Activated CD4-positive, alpha-beta T cell treated with anti-CD3 and anti-CD28 coated beads for 36 hours (primary cell): ENCODE measurements at regions not wholly inside any gene's neighbourhood (a gene's known extent, or its start where the extent isn't known, plus 50 kb on each side); places are given as distances from the start of the nearest gene placed in this dataset.

Experiments used
- ATAC-seq: fragments of 200-7000 bp; cut with Tn5 transposase; one replicate; pipeline ENCODE4 v1.10.0; 2021; ENCODE audit warnings: mild to moderate bottlenecking, moderate library complexity
- CTCF ChIA-PET: fragments of 350-600 bp; sonication (Branson Sonifier 250); formaldehyde crosslinking; loops from one replicate; lab custom pipeline; 2021; ENCODE audit warnings: antibody characterized with exemption; lab: Charles Lee
- POLR2A ChIA-PET: fragments of 350-600 bp; sonication (Branson Sonifier 250); formaldehyde crosslinking; loops from one replicate; lab custom pipeline; 2021; ENCODE audit warnings: antibody characterized with exemption, inconsistent platforms; lab: Charles Lee
- DNase-seq: peaks from one replicate; pipeline ENCODE4 v3.0.0-alpha.2; 2020
- H3K27ac Mint-ChIP-seq: one replicate; pipeline ENCODE4 v1.8.0; 2021; ENCODE audit warnings: mixed read lengths
- H3K27me3 Mint-ChIP-seq: one replicate; pipeline ENCODE4 v1.8.0; 2021; ENCODE audit warnings: mixed read lengths
- H3K36me3 Mint-ChIP-seq: one replicate; pipeline ENCODE4 v1.8.0; 2021; ENCODE audit warnings: low read depth, mixed read lengths
- H3K4me1 Mint-ChIP-seq: one replicate; pipeline ENCODE4 v1.8.0; 2021; ENCODE audit warnings: mixed read lengths
- H3K4me3 Mint-ChIP-seq: one replicate; pipeline ENCODE4 v1.8.0; 2021; ENCODE audit warnings: mild to moderate bottlenecking, moderate library complexity, mixed read lengths
- H3K9me3 Mint-ChIP-seq: one replicate; pipeline ENCODE4 v1.8.0; 2021; ENCODE audit warnings: low read depth, mixed read lengths
- intact Hi-C, 2 experiments: fragments of 100-400 bp; cut with DNase I in 1 of 2; cut with micrococcal nuclease in 1 of 2; formaldehyde crosslinking; loops; one replicate each; pipeline versions ENCODE4 v1.14.2 to v1.15.1; 2022 to 2024; cut with DNase I, micrococcal nuclease

- DNase-seq (no peak), ATAC-seq (no peak)
- no peak overlapping the region for H3K27ac Mint-ChIP-seq
- no peaks in the 10 kb centered on the region for H3K4me1 Mint-ChIP-seq
- H3K27me3 Mint-ChIP-seq = peaks cover 2% of the 10 kb centered on the region
- CTCF ChIA-PET = no interaction called here
- POLR2A ChIA-PET = no interaction called here
- H3K4me3 Mint-ChIP-seq = no peak overlapping the region
- intact Hi-C loops = no loop called here
- H3K9me3 Mint-ChIP-seq = peaks cover 3% of the 10 kb centered on the region
- no peaks in the 10 kb centered on the region for H3K36me3 Mint-ChIP-seq
Measured at GRCh38 chr11:44377121-44377520, 67.2 kb upstream of the ALX4 start.

DNA sequence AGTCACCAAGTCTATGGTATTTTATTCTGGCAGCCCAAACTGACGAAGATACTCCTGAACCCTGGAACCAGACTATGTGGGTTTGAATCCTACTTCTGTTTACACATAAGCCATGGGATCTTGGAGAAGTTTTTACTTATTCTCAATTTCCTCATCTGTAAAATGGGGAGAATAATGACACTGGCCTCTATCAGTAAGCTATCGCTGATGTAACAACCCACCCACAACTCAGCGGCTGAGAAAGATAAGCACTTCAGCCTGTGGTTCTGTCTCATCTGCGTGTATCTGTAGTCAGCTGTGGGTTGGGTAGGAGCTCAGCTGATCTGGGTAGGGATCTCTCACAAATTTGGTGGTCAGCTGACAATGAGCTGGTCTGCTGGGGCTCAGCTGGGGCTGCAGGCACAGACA is 68.0 kb upstream of the ALX4 start:
- Mint-ChIP-seq H3K4me1 (no peaks in the 10 kb centered on the region), H3K27ac (no peak overlapping the region), H3K27me3 (peaks cover 5% of the 10 kb centered on the region), H3K4me3 (no peak overlapping the region), H3K9me3 (peaks cover 3% of the 10 kb centered on the region), H3K36me3 (no peaks in the 10 kb centered on the region)
- DNase-seq = no peak
- intact Hi-C loops = loop anchor here in 1 of 2 experiments (2.0 kb wide), 1 partner anchor 21 kb away; no protein-coding TSS in a partner anchor
- no peak for ATAC-seq
- CTCF ChIA-PET = interaction anchor here (0.5 kb wide), 1 partner anchor 30 kb away, joined by 3 read pairs; no protein-coding TSS in a partner anchor
- POLR2A ChIA-PET = no interaction called here

- Mint-ChIP-seq H3K4me1 (no peaks in the 10 kb centered on the region), H3K27me3 (peaks cover 5% of the 10 kb centered on the region), H3K4me3 (no peak overlapping the region), H3K36me3 (no peaks in the 10 kb centered on the region), H3K27ac (no peak overlapping the region), H3K9me3 (peaks cover 3% of the 10 kb centered on the region)
- ChIA-PET CTCF (no interaction called here), POLR2A (no interaction called here)
- ATAC-seq (no peak), DNase-seq (no peak)
- intact Hi-C loops = loop anchor here in 1 of 2 experiments (2.0 kb wide), 1 partner anchor 19 kb away; no protein-coding TSS in a partner anchor
Measured at GRCh38 chr11:44379141-44380008, 69.4 kb upstream of the ALX4 start.

- POLR2A ChIA-PET = no interaction called here
- Mint-ChIP-seq H3K27ac (no peak overlapping the region), H3K9me3 (peaks cover 3% of the 10 kb centered on the region), H3K4me1 (no peaks in the 10 kb centered on the region), H3K36me3 (no peaks in the 10 kb centered on the region), H3K4me3 (no peak overlapping the region), H3K27me3 (peaks cover 8% of the 10 kb centered on the region)
- ATAC-seq = no peak
- CTCF ChIA-PET = no interaction called here
- intact Hi-C loops = no loop called here
- DNase-seq = no peak
Measured at GRCh38 chr11:44380009-44380313, 70.0 kb upstream of the ALX4 start.

DNA sequence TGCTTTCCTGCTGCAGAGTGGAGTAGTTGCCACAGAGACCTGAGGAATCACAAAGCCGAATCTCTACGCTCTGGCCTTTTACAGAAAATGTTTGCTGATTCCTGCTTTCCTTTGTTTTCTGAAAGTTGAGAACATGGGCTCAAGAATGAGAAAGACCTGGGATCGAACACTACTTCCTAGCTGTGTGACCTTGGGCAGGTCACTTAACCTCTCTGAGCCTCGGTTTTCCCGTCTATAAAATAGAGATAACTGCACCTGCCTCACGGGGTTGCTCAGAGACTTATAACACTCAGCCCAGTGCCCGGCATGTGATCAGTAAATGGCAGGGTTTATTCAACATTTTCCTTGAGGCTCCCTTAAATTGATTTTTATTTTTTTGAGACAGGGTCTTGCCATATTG is 70.9 kb upstream of the ALX4 start:
- H3K27me3 Mint-ChIP-seq = peaks cover 12% of the 10 kb centered on the region
- H3K36me3 Mint-ChIP-seq = no peaks in the 10 kb centered on the region
- intact Hi-C loops = no loop called here
- peaks cover 3% of the 10 kb centered on the region for H3K9me3 Mint-ChIP-seq
- DNase-seq = no peak
- ATAC-seq = no peak
- H3K4me1 Mint-ChIP-seq = no peaks in the 10 kb centered on the region
- no peak overlapping the region for H3K27ac Mint-ChIP-seq
- POLR2A ChIA-PET = no interaction called here
- CTCF ChIA-PET = no interaction called here
- no peak overlapping the region for H3K4me3 Mint-ChIP-seq

- intact Hi-C loops = no loop called here
- Mint-ChIP-seq H3K27me3 (peaks cover 14% of the 10 kb centered on the region), H3K4me3 (no peak overlapping the region), H3K9me3 (peaks cover 3% of the 10 kb centered on the region), H3K36me3 (no peaks in the 10 kb centered on the region), H3K4me1 (no peaks in the 10 kb centered on the region), H3K27ac (no peak overlapping the region)
- ATAC-seq = no peak
- ChIA-PET POLR2A (no interaction called here), CTCF (no interaction called here)
- no peak for DNase-seq
Measured at GRCh38 chr11:44381261-44381660, 71.3 kb upstream of the ALX4 start.

DNA sequence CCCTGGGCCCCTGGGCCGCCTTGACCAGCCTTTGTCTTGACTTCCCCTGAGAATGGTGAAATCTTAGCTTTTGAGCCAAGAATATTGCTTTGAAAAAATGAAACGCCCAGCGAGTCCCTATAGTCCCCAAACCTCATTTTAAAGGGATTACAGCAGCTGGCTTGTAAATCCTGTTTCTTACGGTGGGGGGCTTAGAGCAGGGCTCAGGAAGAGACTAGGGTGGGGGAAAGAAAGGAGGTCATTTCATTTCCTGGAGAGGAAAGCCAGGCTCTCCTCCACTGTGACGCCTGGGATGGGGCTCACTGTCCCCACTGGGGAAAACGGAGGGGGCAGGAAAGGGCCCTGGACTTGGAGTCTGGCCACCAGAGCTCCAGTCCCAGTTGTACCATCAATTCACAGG is 72.2 kb upstream of the ALX4 start:
- Mint-ChIP-seq H3K36me3 (no peaks in the 10 kb centered on the region), H3K27ac (no peak overlapping the region), H3K27me3 (peaks cover 17% of the 10 kb centered on the region), H3K9me3 (peaks cover 3% of the 10 kb centered on the region), H3K4me1 (no peaks in the 10 kb centered on the region), H3K4me3 (no peak overlapping the region)
- intact Hi-C loops = no loop called here
- ChIA-PET CTCF (interaction anchor here (0.7 kb wide), 1 partner anchor 246 kb away, joined by 4 read pairs; no protein-coding TSS in a partner anchor), POLR2A (no interaction called here)
- no peak for ATAC-seq
- no peak for DNase-seq

GRCh38 chr11:44382656-44383240 is 72.8 kb upstream of the ALX4 start:
- H3K36me3 Mint-ChIP-seq = no peaks in the 10 kb centered on the region
- ChIA-PET POLR2A (no interaction called here), CTCF (no interaction called here)
- intact Hi-C loops = no loop called here
- peaks cover under 1% of the 10 kb centered on the region for H3K9me3 Mint-ChIP-seq
- peaks cover 20% of the 10 kb centered on the region for H3K27me3 Mint-ChIP-seq
- H3K4me1 Mint-ChIP-seq = no peaks in the 10 kb centered on the region
- DNase-seq (no peak), ATAC-seq (no peak)
- H3K4me3 Mint-ChIP-seq = no peak overlapping the region
- no peak overlapping the region for H3K27ac Mint-ChIP-seq

GRCh38 chr11:44383246-44383645 is 73.3 kb upstream of the ALX4 start:
- H3K4me3 Mint-ChIP-seq = no peak overlapping the region
- POLR2A ChIA-PET = no interaction called here
- no peak for DNase-seq
- H3K36me3 Mint-ChIP-seq = no peaks in the 10 kb centered on the region
- no peak overlapping the region for H3K27ac Mint-ChIP-seq
- no peak for ATAC-seq
- intact Hi-C loops = no loop called here
- CTCF ChIA-PET = no interaction called here
- peaks cover 20% of the 10 kb centered on the region for H3K27me3 Mint-ChIP-seq
- H3K4me1 Mint-ChIP-seq = no peaks in the 10 kb centered on the region
- H3K9me3 Mint-ChIP-seq = no peaks in the 10 kb centered on the region

GRCh38 chr11:44387415-44387814 is 77.5 kb upstream of the ALX4 start:
- ChIA-PET POLR2A (no interaction called here), CTCF (no interaction called here)
- Mint-ChIP-seq H3K27ac (no peak overlapping the region), H3K9me3 (no peaks in the 10 kb centered on the region), H3K4me3 (no peak overlapping the region), H3K36me3 (no peaks in the 10 kb centered on the region), H3K27me3 (peaks cover 23% of the 10 kb centered on the region), H3K4me1 (no peaks in the 10 kb centered on the region)
- DNase-seq (no peak), ATAC-seq (no peak)
- intact Hi-C loops = no loop called here

DNA sequence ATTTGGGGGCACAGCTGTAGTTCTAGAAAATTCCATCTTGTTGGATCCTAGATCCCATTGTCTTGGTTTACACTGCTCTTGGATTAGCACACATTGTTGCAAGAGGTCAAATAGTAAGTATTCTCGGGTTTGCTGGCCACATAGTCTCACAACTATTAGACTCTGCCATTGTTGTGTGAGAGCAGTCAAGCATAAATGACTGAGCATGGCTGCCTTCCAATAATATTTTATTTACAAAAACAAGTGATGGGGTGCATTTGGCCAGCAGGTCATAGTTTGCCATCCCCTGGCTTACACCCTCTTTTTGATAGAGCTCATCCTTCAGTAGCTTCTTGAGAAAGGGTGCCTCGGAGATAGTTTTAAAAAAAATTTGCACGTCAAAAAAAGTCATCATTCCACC is 77.9 kb upstream of the ALX4 start:
- ChIA-PET POLR2A (no interaction called here), CTCF (no interaction called here)
- Mint-ChIP-seq H3K9me3 (no peaks in the 10 kb centered on the region), H3K27me3 (peaks cover 20% of the 10 kb centered on the region), H3K4me1 (no peaks in the 10 kb centered on the region), H3K36me3 (no peaks in the 10 kb centered on the region), H3K4me3 (no peak overlapping the region), H3K27ac (no peak overlapping the region)
- intact Hi-C loops = no loop called here
- DNase-seq = no peak
- ATAC-seq = no peak
